GM12892 (cell line): ENCODE measurements at regions not wholly inside any gene's neighbourhood (a gene's known extent, or its start where the extent isn't known, plus 50 kb on each side); places are given as distances from the start of the nearest gene placed in this dataset.

Experiments
- POLR2A ChIP-seq: IDR thresholded peaks from 2 replicates; pipeline ENCODE4 v1.6.1; 2011; ENCODE audit warnings: low read depth, low read length, control low read depth
- POLR2AphosphoS5 ChIP-seq: IDR thresholded peaks from 2 replicates; pipeline ENCODE4 v1.6.1; 2011; ENCODE audit warnings: low read depth, low read length, control low read depth
- TAF1 ChIP-seq: IDR thresholded peaks from 2 replicates; pipeline ENCODE4 v1.6.1; 2011; ENCODE audit warnings: low read depth, mild to moderate bottlenecking, control low read depth, low read length, borderline replicate concordance

GRCh38 chr3:22907161-22907780 is 295.9 kb upstream of the UBE2E2 start:
- TF ChIP-seq POLR2AphosphoS5 (no peak), TAF1 (no peak), POLR2A (no peak)
